LNCaP clone FGC (cell line): ENCODE measurements at regions not wholly inside any gene's neighbourhood (a gene's known extent, or its start where the extent isn't known, plus 50 kb on each side); places are given as distances from the start of the nearest gene placed in this dataset.

Source experiments
- DNase-seq: peaks from one replicate; pipeline ENCODE4 v3.0.0-alpha.2; 2011; ENCODE audit warnings: low read depth
- H3K4me3 ChIP-seq: 2 replicates; pipeline ENCODE4 v1.5.1; 2011; ENCODE audit warnings: mild to moderate bottlenecking, low read depth, low read length, control low read depth
- CTCF ChIP-seq: IDR thresholded peaks from 2 replicates; pipeline ENCODE4 v1.5.1; 2012; ENCODE audit warnings: mild to moderate bottlenecking; ENCODE audit not compliant: control insufficient read depth, insufficient read depth; ENCODE audit errors: extremely low read depth

GRCh38 chr6:43869792-43870659 lies 100.0 kb downstream of the VEGFA start:
- TF ChIP-seq CTCF, result no peak
- no peak for DNase-seq
- no peak overlapping the region for H3K4me3 ChIP-seq

GRCh38 chr6:43869079-43869710 lies 99.2 kb downstream of the VEGFA start:
- no peak overlapping the region for H3K4me3 ChIP-seq
- no peak for TF ChIP-seq CTCF
- no peak for DNase-seq

- DNase-seq, result no peak
- TF ChIP-seq CTCF, result no peak
- no peak overlapping the region for H3K4me3 ChIP-seq
Observed at GRCh38 chr6:43868467-43868866, 98.5 kb downstream of the VEGFA start.

DNA sequence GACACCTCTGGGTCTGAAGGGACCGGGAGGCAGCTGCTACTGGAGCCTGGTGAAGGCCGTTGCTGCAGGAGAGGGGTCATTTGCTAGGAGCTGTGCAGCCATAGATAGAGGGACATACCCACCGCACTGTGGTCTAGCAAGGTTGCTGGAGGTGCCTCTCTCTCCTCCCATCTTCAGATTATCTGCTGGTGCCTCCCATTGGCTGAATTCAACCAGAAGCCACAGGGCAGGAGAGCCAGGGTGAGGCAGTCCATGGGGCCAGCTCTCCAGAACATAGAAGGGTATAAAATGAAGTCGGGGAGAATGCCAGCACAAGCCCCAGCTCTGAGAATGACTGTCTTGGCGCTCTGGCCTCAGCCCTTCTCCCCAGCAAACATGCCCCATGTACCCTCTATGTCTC lies 98.0 kb downstream of the VEGFA start:
- DNase-seq, result no peak
- no peak for TF ChIP-seq CTCF
- no peak overlapping the region for H3K4me3 ChIP-seq

GRCh38 chr6:43867246-43867645 lies 97.2 kb downstream of the VEGFA start:
- DNase-seq, result no peak
- no peak overlapping the region for H3K4me3 ChIP-seq
- TF ChIP-seq CTCF, result no peak

DNA sequence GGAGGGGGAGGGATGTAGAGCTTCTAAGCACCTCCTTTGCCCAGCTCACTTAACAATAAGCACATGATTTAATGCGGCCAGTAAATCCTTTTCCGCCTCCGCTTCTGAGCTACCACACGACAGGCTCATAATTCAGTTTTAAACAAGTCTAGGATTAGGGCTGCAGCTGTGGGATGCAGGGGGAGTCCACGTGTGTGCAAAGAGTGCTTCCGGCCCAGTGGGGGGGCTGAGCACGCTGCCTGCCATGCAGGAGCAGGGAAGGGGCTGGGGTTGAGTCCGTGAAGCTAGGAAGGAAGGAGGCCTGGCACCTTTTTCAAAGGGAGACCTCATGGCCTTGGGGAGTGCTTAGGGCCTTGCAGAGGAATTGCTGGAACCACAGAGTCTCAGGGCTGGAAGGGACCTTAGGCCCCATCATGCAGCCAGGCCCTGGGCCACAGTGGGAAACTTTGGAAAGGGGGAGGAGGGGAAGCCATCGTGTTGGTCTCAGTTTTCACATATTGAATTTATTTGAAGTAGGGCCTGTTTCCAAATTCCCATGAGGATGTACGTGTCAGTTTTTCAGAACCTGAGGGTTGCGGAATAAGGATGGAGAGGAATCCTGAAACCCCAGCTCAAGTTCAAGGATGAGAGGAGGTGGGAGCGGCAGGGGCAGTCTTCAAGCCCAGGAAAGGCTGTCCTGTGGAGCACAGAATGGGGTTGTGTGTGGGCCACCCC lies 96.1 kb downstream of the VEGFA start:
- no peak for DNase-seq
- no peak for TF ChIP-seq CTCF
- no peak overlapping the region for H3K4me3 ChIP-seq
